Gastroesophageal sphincter (tissue), 4 donors: ENCODE measurements at regions not wholly inside any gene's neighbourhood (a gene's known extent, or its start where the extent isn't known, plus 50 kb on each side); places are given as distances from the start of the nearest gene placed in this dataset.

Experiments used
- ATAC-seq: fragments of 150-250 bp; one replicate; pipeline ENCODE4 v1.9.1; 2016; ENCODE audit warnings: mild to moderate bottlenecking, moderate library complexity
- H3K27ac ChIP-seq, 4 donors: fragments of 200-600 bp; sonication (generic) in 3 of 4; 1 replicate in 3 of 4; 2 replicates in 1 of 4; pipeline ENCODE4 v1.5.1; 2016 to 2019
- H3K27me3 ChIP-seq: fragments of 200-600 bp; sonication (generic); one replicate; pipeline ENCODE4 v1.5.1; 2019
- H3K36me3 ChIP-seq, 2 donors: fragments of 200-600 bp; sonication (generic); one replicate each; pipeline ENCODE4 v1.5.1; 2019; ENCODE audit warnings: control low read depth in 1 of 2
- H3K4me1 ChIP-seq, 3 donors: fragments of 200-600 bp; sonication (generic); 1 replicate in 2 of 3; 2 replicates in 1 of 3; pipeline ENCODE4 v1.5.1; 2016 to 2019; ENCODE audit warnings: control low read depth in 2 of 3
- H3K4me3 ChIP-seq, 2 donors: fragments of 200-600 bp; sonication (generic); one replicate each; pipeline ENCODE4 v1.5.1; 2019; ENCODE audit warnings: mild to moderate bottlenecking in 1 of 2, moderate library complexity in 1 of 2
- H3K9me3 ChIP-seq, 3 donors: fragments of 200-600 bp; sonication (generic); one replicate each; pipeline ENCODE4 v1.5.1; 2017 to 2019; ENCODE audit warnings: control low read depth in 2 of 3
- EP300 ChIP-seq: sonication (generic); formaldehyde crosslinking; IDR thresholded peaks from one replicate; pipeline ENCODE4 v1.6.1; 2017; ENCODE audit warnings: antibody characterized with exemption, mild to moderate bottlenecking
- POLR2A ChIP-seq, 2 donors: fragments of 450-650 bp; IDR thresholded peaks; one replicate each; pipeline ENCODE4 v1.6.1; 2017; ENCODE audit warnings: antibody characterized with exemption in 2 of 2, mild to moderate bottlenecking in 2 of 2, moderate library complexity in 1 of 2
- POLR2AphosphoS5 ChIP-seq: sonication (generic); formaldehyde crosslinking; IDR thresholded peaks from one replicate; pipeline ENCODE4 v1.6.1; 2017; ENCODE audit warnings: antibody characterized with exemption
- WGBS, 2 donors: methylation state at CpG; one replicate each; pipeline ENCODE4 v1.1.5; 2018; ENCODE audit warnings: low coverage in 1 of 2; 5-methylcytosine and 5-hydroxymethylcytosine counted together
- TF ChIP-seq, protein P1 (sequence below), 4 experiments: fragments of 200-600 bp in 2 of 4; fragments of 450-650 bp in 2 of 4; sonication (generic) in 1 of 4; IDR thresholded peaks; one replicate each; pipeline ENCODE4 v1.5.1; 2017 to 2019; ENCODE audit warnings: antibody characterized with exemption in 4 of 4, mild to moderate bottlenecking in 2 of 4, moderate library complexity in 2 of 4

DNA sequence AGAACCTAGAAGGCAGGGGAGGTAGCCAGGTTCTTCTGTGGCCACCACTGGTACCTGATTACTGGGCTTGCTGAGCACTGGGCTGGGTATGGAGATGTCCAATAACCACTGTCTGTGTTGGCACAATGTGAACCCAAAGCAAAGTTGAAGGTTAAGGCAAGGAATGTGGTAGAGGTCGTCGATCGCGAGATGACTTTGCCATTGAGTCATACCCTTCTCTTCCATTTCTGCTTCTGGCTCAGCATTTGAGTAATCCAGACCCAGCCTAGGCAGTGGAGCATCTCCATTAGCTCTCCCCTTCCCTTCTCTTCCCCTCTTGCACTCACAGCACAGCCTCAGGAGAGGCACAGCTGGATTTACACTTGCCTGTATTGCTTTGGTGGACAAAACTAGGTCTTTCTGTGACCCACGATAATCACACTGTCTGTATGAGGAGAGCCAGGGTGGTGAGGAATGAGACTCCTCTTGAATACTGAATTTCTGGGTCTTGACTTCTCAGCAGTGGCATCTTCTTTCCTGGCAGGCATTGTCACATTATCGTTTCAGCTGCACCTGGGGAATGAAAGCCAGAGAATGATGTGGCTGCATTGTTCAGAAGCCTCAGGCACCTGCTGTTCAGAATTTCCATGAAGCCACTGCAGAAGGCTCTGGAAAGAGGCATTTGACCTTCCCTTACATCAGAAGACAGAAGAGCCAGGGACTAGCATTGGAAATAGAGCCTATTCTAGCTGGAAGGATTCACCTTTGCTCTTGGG lies 272.6 kb downstream of the PDCD6IP start:
- ATAC-seq, result no peak
- H3K27ac ChIP-seq, result no peak overlapping the region
- H3K9me3 ChIP-seq, result no peaks in the 10 kb centered on the region
- H3K36me3 ChIP-seq, result no peaks in the 10 kb centered on the region
- no peaks in the 10 kb centered on the region for H3K27me3 ChIP-seq
- H3K4me3 ChIP-seq, result no peak overlapping the region
- peaks cover 0 to 6% (median 0%) of the 10 kb centered on the region in 3 donors for H3K4me1 ChIP-seq
- WGBS, 2 donors, result 100% methylated on average over 2 of the region's 6 CpGs; no CpG with 5 or more reads in 1 of the 2 donors
- TF ChIP-seq, protein P1, sequence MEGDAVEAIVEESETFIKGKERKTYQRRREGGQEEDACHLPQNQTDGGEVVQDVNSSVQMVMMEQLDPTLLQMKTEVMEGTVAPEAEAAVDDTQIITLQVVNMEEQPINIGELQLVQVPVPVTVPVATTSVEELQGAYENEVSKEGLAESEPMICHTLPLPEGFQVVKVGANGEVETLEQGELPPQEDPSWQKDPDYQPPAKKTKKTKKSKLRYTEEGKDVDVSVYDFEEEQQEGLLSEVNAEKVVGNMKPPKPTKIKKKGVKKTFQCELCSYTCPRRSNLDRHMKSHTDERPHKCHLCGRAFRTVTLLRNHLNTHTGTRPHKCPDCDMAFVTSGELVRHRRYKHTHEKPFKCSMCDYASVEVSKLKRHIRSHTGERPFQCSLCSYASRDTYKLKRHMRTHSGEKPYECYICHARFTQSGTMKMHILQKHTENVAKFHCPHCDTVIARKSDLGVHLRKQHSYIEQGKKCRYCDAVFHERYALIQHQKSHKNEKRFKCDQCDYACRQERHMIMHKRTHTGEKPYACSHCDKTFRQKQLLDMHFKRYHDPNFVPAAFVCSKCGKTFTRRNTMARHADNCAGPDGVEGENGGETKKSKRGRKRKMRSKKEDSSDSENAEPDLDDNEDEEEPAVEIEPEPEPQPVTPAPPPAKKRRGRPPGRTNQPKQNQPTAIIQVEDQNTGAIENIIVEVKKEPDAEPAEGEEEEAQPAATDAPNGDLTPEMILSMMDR (IDR thresholded peaks at IDR 0.05), result no peak
- TF ChIP-seq POLR2A (IDR thresholded peaks at IDR 0.05) (no peak), EP300 (no peak), POLR2AphosphoS5 (no peak)

DNA sequence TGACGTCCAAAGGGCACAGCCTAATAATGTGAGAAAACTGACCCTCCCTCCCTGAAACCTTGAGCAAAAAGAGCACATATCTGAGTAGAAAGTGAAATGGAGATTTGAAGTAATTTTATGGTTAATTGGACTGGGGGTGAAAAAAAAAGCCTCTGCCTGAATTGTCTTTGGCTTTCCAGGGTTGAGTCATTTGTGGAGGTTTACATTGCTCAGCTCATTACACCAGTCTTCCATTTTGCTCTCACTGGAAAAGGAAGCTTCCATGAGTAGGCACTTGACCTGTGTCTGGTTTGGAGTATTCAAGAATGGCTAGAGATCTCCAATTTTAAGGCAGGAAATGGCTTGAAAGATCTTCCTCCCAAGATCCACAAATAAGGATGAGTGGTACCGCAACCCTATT lies 273.9 kb downstream of the PDCD6IP start:
- Histone ChIP-seq H3K36me3 (no peaks in the 10 kb centered on the region), H3K4me1 (peaks cover 0 to 3% (median 0%) of the 10 kb centered on the region in 3 donors), H3K4me3 (no peak overlapping the region), H3K27me3 (no peaks in the 10 kb centered on the region), H3K27ac (no peak overlapping the region), H3K9me3 (no peaks in the 10 kb centered on the region)
- 91 to 92% methylated on average over 2 of the region's 2 CpGs for WGBS, 2 donors
- ATAC-seq, result no peak
- TF ChIP-seq, protein P1 (IDR thresholded peaks at IDR 0.05), result no peak
- TF ChIP-seq EP300, result no peak

DNA sequence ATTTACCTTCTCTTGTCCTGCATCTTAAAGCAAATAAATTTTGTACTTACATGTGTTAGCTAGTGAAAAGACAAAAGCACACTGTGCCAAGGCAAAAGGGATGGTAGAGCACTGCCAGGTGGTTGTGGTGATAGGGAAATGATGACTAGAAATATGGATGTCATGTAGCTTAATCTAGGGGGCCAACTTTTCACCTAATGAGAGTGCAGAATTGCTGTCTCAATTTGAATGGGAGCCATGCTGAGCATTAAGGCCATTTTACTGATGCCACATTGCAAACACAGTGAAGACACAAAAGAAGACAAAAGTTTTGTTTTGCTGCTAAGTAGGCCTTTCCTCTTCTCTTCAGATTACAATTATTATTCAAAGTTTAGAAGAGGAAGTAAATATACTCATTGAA lies 274.7 kb downstream of the PDCD6IP start:
- Histone ChIP-seq H3K36me3 (no peaks in the 10 kb centered on the region), H3K27ac (no peak overlapping the region), H3K4me1 (no peaks in the 10 kb centered on the region), H3K4me3 (no peak overlapping the region), H3K9me3 (no peaks in the 10 kb centered on the region), H3K27me3 (no peaks in the 10 kb centered on the region)
- no peak for TF ChIP-seq POLR2AphosphoS5
- no peak for TF ChIP-seq EP300
- TF ChIP-seq, protein P1 (IDR thresholded peaks at IDR 0.05), result no peak
- no peak for ATAC-seq

DNA sequence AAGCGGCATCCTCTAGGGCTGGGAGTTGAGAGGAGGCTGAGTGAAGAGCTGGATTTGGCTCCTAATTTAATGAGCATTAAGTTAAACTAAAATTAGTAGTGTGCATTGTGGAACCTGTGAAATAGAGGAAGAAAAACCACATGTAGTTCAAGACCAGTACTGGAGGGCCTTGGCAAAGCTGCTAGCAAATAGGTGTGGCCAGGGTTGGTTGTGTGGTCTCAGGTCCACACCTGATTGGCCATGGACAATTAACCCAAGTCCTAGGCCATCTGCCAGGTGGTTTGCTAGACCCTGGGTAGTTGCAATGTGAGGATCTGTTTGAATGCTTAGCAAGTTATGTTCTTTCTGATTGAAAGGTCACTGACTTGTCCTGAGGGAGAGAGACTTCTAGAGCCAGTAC lies 275.5 kb downstream of the PDCD6IP start:
- H3K4me1 ChIP-seq, result no peaks in the 10 kb centered on the region
- WGBS, 2 donors, result 83 to 100% methylated on average over 1 of the region's 1 CpG
- H3K27ac ChIP-seq, result no peak overlapping the region
- TF ChIP-seq POLR2AphosphoS5 (no peak), EP300 (no peak), POLR2A (IDR thresholded peaks at IDR 0.05) (no peak)
- TF ChIP-seq, protein P1 (IDR thresholded peaks at IDR 0.05), result no peak
- no peaks in the 10 kb centered on the region for H3K27me3 ChIP-seq
- no peak overlapping the region for H3K4me3 ChIP-seq
- no peak for ATAC-seq
- H3K36me3 ChIP-seq, result no peaks in the 10 kb centered on the region
- H3K9me3 ChIP-seq, result no peaks in the 10 kb centered on the region

DNA sequence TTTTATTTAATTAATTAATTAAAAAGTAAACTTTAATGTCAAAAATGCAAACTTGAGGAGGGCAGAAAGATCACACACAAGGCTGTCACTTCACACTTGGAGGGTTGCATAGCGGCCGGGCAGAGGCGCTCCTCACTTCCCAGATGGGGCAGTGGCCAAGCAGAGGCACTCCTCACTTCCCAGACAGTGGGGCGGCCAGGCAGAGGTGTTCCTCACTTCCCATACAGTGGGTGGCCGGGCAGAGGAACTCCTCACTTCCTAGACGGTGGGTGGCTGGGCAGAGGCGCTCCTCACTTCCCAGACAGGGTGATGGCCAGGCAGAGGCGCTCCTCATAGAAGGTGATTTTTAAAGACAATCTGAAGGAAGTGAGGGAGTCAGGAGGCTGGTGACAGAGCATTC lies 277.5 kb downstream of the PDCD6IP start:
- 100% methylated on average over 2 of the region's 8 CpGs; no CpG with 5 or more reads in 1 of the 2 donors for WGBS, 2 donors
- no peak overlapping the region for H3K4me3 ChIP-seq
- TF ChIP-seq POLR2AphosphoS5 (no peak), POLR2A (IDR thresholded peaks at IDR 0.05) (no peak), EP300 (no peak)
- TF ChIP-seq, protein P1 (IDR thresholded peaks at IDR 0.05), result no peak

More for the DNA sequence above, 277.5 kb downstream of the PDCD6IP start:
- H3K27me3 ChIP-seq, result no peaks in the 10 kb centered on the region
- no peaks in the 10 kb centered on the region for H3K9me3 ChIP-seq
- H3K4me1 ChIP-seq, result no peaks in the 10 kb centered on the region
- no peak for ATAC-seq
- no peaks in the 10 kb centered on the region for H3K36me3 ChIP-seq
- H3K27ac ChIP-seq, result no peak overlapping the region
